Neural cell (in vitro differentiated cells): ENCODE measurements at regions not wholly inside any gene's neighbourhood (a gene's known extent, or its start where the extent isn't known, plus 50 kb on each side); places are given as distances from the start of the nearest gene placed in this dataset.

Experiments
- H2AFZ ChIP-seq: fragments of 200-600, 300-800 bp; sonication (generic), shearing (Covaris generic); 2 replicates; pipeline ENCODE4 v1.6.0; 2014; ENCODE audit warnings: low read depth, mild to moderate bottlenecking, antibody characterized with exemption, low read length, moderate library complexity
- H3F3A ChIP-seq: fragments of 200-600 bp; shearing (Covaris generic); 2 replicates; pipeline ENCODE4 v1.6.1; 2016; ENCODE audit warnings: mild to moderate bottlenecking, moderate library complexity, mixed read lengths, antibody characterized with exemption, low read length; ENCODE audit not compliant: insufficient read depth, poor library complexity, severe bottlenecking
- H3K27ac ChIP-seq: fragments of 200-600, 300-800 bp; sonication (generic), shearing (Covaris generic); 2 replicates; pipeline ENCODE4 v1.5.1; 2014; ENCODE audit warnings: mild to moderate bottlenecking, low read length, moderate library complexity
- H3K27me3 ChIP-seq: fragments of 300-800, 200-600 bp; sonication (generic), shearing (Covaris generic); 2 replicates; pipeline ENCODE4 v1.6.0; 2014; ENCODE audit warnings: mild to moderate bottlenecking, low read depth, low read length, moderate library complexity; ENCODE audit not compliant: insufficient read depth
- H3K36me3 ChIP-seq: fragments of 300-800, 200-600 bp; sonication (generic), shearing (Covaris generic); 2 replicates; pipeline ENCODE4 v1.5.1; 2014; ENCODE audit warnings: mild to moderate bottlenecking, antibody characterized with exemption, low read length, moderate library complexity; ENCODE audit not compliant: insufficient read depth
- H3K4me2 ChIP-seq: fragments of 300-800, 200-600 bp; sonication (generic), shearing (Covaris generic); 2 replicates; pipeline ENCODE4 v1.6.0; 2014; ENCODE audit warnings: mild to moderate bottlenecking, low read length
- H3K4me3 ChIP-seq: fragments of 300-800, 200-600 bp; sonication (generic), shearing (Covaris generic); 2 replicates; pipeline ENCODE4 v1.5.1; 2014; ENCODE audit warnings: mild to moderate bottlenecking, low read length, moderate library complexity
- H3K79me2 ChIP-seq: fragments of 200-600 bp; shearing (Covaris generic); replicated peaks from 2 replicates; pipeline ENCODE4 v1.6.0; 2014; ENCODE audit warnings: mild to moderate bottlenecking, low read length, moderate library complexity; ENCODE audit not compliant: insufficient read depth
- H3K9ac ChIP-seq: fragments of 300-800, 200-600 bp; sonication (generic), shearing (Covaris generic); 2 replicates; pipeline ENCODE4 v1.6.1; 2016; ENCODE audit warnings: mild to moderate bottlenecking, low read length, mixed read lengths
- H3K9me2 ChIP-seq: fragments of 200-600 bp; shearing (Covaris generic); 2 replicates; pipeline ENCODE4 v1.6.1; 2016; ENCODE audit warnings: mild to moderate bottlenecking, low read length, mixed read lengths; ENCODE audit not compliant: insufficient read depth
- H3K9me3 ChIP-seq: fragments of 200-600, 300-800 bp; sonication (generic), shearing (Covaris generic); 2 replicates; pipeline ENCODE4 v1.6.1; 2016; ENCODE audit warnings: mild to moderate bottlenecking, mixed run types, low read length, moderate library complexity, mixed read lengths
- H4K20me1 ChIP-seq: fragments of 200-600 bp; shearing (Covaris generic); 2 replicates; pipeline ENCODE4 v1.6.1; 2016; ENCODE audit warnings: mild to moderate bottlenecking, mixed run types; ENCODE audit not compliant: insufficient read depth
- EP300 ChIP-seq: fragments of 450-650 bp; conservative IDR thresholded peaks from 2 replicates; pipeline ENCODE4 v1.6.1; 2014; ENCODE audit warnings: antibody characterized with exemption, mild to moderate bottlenecking, moderate library complexity; ENCODE audit not compliant: poor library complexity, severe bottlenecking
- EZH2 ChIP-seq: fragments of 200-600, 300-800 bp; shearing (Covaris generic), sonication (generic); IDR thresholded peaks from 2 replicates; pipeline ENCODE4 v1.6.1; 2014; ENCODE audit warnings: antibody characterized with exemption, low read length, borderline replicate concordance, mild to moderate bottlenecking; ENCODE audit not compliant: insufficient read depth, poor library complexity, severe bottlenecking
- MXI1 ChIP-seq: fragments of 450-650 bp; conservative IDR thresholded peaks from 2 replicates; pipeline ENCODE4 v1.6.1; 2014; ENCODE audit warnings: antibody characterized with exemption, mild to moderate bottlenecking; ENCODE audit not compliant: poor library complexity, severe bottlenecking
- POLR2AphosphoS5 ChIP-seq: IDR thresholded peaks from 2 replicates; pipeline ENCODE4 v1.6.1; 2012
- RAD21 ChIP-seq: fragments of 450-650 bp; conservative IDR thresholded peaks from 2 replicates; pipeline ENCODE4 v1.6.1; 2014; ENCODE audit warnings: antibody characterized with exemption, mild to moderate bottlenecking, moderate library complexity
- SMC3 ChIP-seq: fragments of 450-650 bp; conservative IDR thresholded peaks from 2 replicates; pipeline ENCODE4 v1.6.1; 2014; ENCODE audit warnings: antibody characterized with exemption, mild to moderate bottlenecking, moderate library complexity; ENCODE audit not compliant: poor library complexity
- TAF1 ChIP-seq: IDR thresholded peaks from 2 replicates; pipeline ENCODE4 v1.6.1; 2012; ENCODE audit warnings: low read depth
- TF ChIP-seq, protein P1 (sequence below): IDR thresholded peaks from 2 replicates; pipeline ENCODE4 v1.6.1; 2012; ENCODE audit warnings: borderline replicate concordance
- TF ChIP-seq, protein P2 (sequence below): fragments of 450-650 bp; IDR thresholded peaks from 2 replicates; pipeline ENCODE4 v1.5.1; 2014; ENCODE audit warnings: antibody characterized with exemption, mild to moderate bottlenecking, moderate library complexity; ENCODE audit not compliant: poor library complexity, severe bottlenecking

DNA sequence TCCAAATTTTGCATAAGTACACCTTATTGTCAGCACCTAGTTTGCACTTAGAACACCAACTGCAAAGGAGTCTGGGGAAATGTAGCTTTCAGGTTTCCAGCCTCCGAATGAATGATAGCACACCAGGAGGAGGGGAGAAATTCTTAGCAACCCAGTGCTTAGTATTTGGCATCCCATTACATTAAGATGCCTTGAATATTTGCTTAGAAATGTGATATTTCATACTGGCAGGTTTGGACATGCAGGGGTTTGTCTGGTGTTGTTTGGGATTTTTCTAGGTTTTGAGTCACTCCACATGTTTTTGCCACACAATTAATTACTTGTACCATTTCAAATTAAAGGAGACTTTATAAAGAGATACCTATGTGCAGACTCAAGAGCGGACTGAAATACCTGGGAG lies 60.3 kb upstream of the CAMK2D start:
- H3K27ac ChIP-seq: no peak overlapping the region

DNA sequence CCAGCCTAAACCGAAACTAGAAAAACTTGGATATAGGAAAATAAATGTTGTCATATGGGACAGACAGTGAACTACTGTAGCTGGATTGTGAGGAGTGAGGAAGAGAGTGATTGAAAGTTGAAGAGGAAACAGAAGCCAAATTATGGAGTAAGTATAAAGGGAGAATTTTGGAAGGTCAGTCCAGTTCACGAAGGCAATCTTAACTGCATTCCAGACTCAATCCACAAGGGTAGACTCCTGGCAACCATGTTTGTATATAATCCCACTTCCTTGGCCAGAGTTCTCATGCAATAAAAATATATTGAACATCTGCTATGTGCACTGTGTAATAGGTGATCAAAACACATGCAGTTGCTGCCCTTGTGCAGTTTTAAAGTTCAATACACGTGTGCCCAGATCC lies 58.6 kb upstream of the CAMK2D start:
- H2AFZ ChIP-seq: no peak overlapping the region
- H3K9me2 ChIP-seq: no peaks in the 10 kb centered on the region
- no peak overlapping the region for H3K9ac ChIP-seq
- no peaks in the 10 kb centered on the region for H4K20me1 ChIP-seq
- no peaks in the 10 kb centered on the region for H3K9me3 ChIP-seq
- no peaks in the 10 kb centered on the region for H3K36me3 ChIP-seq
- H3K4me3 ChIP-seq: no peak overlapping the region
- TF ChIP-seq POLR2AphosphoS5: no peak
- TF ChIP-seq RAD21: no peak
- TF ChIP-seq, protein P1, sequence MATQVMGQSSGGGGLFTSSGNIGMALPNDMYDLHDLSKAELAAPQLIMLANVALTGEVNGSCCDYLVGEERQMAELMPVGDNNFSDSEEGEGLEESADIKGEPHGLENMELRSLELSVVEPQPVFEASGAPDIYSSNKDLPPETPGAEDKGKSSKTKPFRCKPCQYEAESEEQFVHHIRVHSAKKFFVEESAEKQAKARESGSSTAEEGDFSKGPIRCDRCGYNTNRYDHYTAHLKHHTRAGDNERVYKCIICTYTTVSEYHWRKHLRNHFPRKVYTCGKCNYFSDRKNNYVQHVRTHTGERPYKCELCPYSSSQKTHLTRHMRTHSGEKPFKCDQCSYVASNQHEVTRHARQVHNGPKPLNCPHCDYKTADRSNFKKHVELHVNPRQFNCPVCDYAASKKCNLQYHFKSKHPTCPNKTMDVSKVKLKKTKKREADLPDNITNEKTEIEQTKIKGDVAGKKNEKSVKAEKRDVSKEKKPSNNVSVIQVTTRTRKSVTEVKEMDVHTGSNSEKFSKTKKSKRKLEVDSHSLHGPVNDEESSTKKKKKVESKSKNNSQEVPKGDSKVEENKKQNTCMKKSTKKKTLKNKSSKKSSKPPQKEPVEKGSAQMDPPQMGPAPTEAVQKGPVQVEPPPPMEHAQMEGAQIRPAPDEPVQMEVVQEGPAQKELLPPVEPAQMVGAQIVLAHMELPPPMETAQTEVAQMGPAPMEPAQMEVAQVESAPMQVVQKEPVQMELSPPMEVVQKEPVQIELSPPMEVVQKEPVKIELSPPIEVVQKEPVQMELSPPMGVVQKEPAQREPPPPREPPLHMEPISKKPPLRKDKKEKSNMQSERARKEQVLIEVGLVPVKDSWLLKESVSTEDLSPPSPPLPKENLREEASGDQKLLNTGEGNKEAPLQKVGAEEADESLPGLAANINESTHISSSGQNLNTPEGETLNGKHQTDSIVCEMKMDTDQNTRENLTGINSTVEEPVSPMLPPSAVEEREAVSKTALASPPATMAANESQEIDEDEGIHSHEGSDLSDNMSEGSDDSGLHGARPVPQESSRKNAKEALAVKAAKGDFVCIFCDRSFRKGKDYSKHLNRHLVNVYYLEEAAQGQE: no peak
- TF ChIP-seq TAF1: no peak
- H3K27me3 ChIP-seq: no peaks in the 10 kb centered on the region
- no peak overlapping the region for H3K4me2 ChIP-seq
- H3K79me2 ChIP-seq: no peaks in the 10 kb centered on the region
- no peaks in the 10 kb centered on the region for H3F3A ChIP-seq
- no peak overlapping the region for H3K27ac ChIP-seq

More for the DNA sequence above, 60.3 kb upstream of the CAMK2D start:
- H3K27me3 ChIP-seq: no peaks in the 10 kb centered on the region
- H3K9me2 ChIP-seq: no peaks in the 10 kb centered on the region
- H3K36me3 ChIP-seq: no peaks in the 10 kb centered on the region
- H3K79me2 ChIP-seq: no peaks in the 10 kb centered on the region
- no peak overlapping the region for H3K4me3 ChIP-seq
- H4K20me1 ChIP-seq: no peaks in the 10 kb centered on the region
- H3K4me2 ChIP-seq: no peak overlapping the region
- H3K9ac ChIP-seq: no peak overlapping the region
- no peaks in the 10 kb centered on the region for H3K9me3 ChIP-seq
- no peak overlapping the region for H2AFZ ChIP-seq
- no peaks in the 10 kb centered on the region for H3F3A ChIP-seq
- TF ChIP-seq, protein P1: no peak
- TF ChIP-seq EP300 (no peak), POLR2AphosphoS5 (no peak), EZH2 (no peak), SMC3 (no peak), MXI1 (no peak)

DNA sequence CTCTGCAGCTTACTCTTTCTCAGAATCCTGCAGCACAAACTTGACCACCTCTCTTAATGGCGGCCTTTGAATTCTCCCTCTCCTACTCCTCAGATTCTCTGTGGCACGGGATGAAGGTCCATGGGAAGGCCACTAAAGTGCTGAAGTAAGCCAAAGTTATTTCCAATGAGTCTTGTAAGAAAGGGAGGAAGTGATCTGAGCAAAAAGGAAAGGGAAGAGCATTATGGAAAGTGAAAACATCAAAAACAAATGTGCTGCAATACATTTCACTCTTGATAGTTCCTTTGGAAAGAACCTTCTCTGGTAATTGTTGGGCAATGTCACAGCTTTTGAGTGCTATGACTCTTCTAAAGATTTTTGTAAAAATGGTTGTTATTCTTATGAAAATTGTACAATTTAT lies 54.3 kb upstream of the CAMK2D start:
- no peak overlapping the region for H2AFZ ChIP-seq
- no peaks in the 10 kb centered on the region for H3K79me2 ChIP-seq
- H4K20me1 ChIP-seq: no peaks in the 10 kb centered on the region
- H3K9ac ChIP-seq: no peak overlapping the region
- H3K9me2 ChIP-seq: no peaks in the 10 kb centered on the region
- H3K27ac ChIP-seq: no peak overlapping the region
- no peaks in the 10 kb centered on the region for H3K9me3 ChIP-seq
- no peaks in the 10 kb centered on the region for H3K27me3 ChIP-seq
- no peak overlapping the region for H3K4me3 ChIP-seq
- no peaks in the 10 kb centered on the region for H3F3A ChIP-seq
- TF ChIP-seq EZH2 (no peak), MXI1 (no peak), EP300 (no peak), TAF1 (no peak), SMC3 (no peak), POLR2AphosphoS5 (no peak), RAD21 (no peak)
- TF ChIP-seq, protein P2, sequence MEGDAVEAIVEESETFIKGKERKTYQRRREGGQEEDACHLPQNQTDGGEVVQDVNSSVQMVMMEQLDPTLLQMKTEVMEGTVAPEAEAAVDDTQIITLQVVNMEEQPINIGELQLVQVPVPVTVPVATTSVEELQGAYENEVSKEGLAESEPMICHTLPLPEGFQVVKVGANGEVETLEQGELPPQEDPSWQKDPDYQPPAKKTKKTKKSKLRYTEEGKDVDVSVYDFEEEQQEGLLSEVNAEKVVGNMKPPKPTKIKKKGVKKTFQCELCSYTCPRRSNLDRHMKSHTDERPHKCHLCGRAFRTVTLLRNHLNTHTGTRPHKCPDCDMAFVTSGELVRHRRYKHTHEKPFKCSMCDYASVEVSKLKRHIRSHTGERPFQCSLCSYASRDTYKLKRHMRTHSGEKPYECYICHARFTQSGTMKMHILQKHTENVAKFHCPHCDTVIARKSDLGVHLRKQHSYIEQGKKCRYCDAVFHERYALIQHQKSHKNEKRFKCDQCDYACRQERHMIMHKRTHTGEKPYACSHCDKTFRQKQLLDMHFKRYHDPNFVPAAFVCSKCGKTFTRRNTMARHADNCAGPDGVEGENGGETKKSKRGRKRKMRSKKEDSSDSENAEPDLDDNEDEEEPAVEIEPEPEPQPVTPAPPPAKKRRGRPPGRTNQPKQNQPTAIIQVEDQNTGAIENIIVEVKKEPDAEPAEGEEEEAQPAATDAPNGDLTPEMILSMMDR: no peak
- TF ChIP-seq, protein P1: no peak
- no peak overlapping the region for H3K4me2 ChIP-seq
- H3K36me3 ChIP-seq: no peaks in the 10 kb centered on the region
